ENCODE measurements at regions not wholly inside any gene's neighbourhood (a gene's known extent, or its start where the extent isn't known, plus 50 kb on each side); places are given as distances from the start of the nearest gene placed in this dataset.
A peak's percentile ranks its signal among the peaks of the same experiment; 100 is the strongest.
"Not testable (repeated sequence)": the region's sequence is repeated elsewhere in the genome, so short reads cannot be mapped to it uniquely, and the experiment has no call there.

DNA sequence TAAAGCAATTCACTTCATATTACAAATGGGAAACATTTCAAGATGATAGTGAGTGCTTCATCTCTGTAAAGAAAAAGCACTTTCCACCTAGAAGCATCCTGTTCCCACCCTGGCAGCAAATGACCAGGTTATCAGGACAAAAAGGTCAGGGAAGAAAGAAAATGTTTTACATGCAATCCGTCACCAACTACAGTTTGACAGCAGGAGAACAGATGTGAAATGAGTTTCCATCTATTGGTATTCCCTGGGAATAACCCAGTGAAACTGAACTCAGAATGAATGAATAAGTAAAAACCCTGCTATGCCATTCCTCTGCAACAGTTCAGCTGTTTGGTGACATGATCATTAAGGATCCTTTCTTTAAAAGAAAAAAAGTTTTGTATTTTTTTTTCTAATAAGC, 67.6 kb downstream of the HTR1A start:
- no peak for DNase-seq (ENCODE audit: low read depth)

DNA sequence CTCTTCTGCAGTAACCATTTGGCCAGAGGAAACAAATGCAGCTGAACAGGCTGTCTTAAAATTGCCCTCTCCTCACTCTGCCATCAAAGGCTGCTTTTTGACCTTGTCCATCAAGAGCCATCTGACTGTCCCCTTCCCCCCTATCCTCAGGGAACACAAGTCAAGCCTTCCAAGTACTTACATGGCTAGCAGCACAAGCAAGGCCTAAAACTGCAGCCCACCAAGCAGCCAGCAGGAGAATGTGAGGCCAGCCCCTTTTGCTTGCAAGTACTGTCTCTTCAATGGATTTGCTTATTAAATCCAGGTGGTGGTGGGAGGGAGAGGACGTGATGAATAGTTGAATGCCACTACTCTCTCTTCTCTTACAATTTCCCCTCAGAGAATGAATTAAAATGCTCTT, 83.5 kb downstream of the HTR1A start:
- no peak for DNase-seq (ENCODE audit: low read depth)

DNA sequence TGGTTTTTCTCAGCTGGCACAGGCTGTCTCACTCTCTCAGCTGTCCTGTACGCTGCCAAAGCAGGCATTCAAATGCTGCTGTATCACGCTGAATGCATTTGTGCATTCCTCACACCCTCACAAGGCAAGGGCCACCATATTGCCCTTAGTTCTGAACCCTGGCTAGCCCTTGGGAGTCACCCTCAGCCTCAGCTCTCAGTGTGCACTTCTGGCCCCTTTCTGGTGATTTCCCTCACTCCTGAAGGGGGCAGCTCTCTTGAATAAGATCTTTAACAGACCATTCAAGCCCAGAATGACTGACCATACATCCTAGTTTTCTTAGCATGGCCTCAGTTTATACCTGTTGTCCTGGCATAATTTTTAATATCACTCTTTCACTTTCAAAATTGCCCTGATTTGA, 84.3 kb downstream of the HTR1A start:
- no peak for DNase-seq (ENCODE audit: low read depth)

DNA sequence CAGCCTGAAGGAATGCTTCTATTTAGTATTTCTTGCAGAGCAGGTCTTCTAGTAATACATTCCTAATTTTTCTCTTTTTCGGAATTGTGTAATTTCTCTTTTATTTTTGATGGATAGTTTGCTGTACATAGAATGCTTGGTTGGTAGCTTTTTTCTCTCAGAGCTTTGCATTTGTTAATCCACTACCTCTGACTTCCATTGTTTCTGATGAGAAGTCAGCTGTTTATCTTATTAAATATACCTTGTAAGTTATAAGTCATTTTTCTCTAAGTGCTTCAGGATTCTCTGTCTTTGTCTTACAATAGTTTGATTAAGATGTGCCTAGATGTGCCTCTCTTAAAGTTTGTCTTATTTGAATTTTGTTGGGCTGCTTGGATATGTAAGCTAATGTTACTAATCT, 101.9 kb downstream of the HTR1A start:
- peak; percentile 0 for DNase-seq (ENCODE audit: low read depth)

DNA sequence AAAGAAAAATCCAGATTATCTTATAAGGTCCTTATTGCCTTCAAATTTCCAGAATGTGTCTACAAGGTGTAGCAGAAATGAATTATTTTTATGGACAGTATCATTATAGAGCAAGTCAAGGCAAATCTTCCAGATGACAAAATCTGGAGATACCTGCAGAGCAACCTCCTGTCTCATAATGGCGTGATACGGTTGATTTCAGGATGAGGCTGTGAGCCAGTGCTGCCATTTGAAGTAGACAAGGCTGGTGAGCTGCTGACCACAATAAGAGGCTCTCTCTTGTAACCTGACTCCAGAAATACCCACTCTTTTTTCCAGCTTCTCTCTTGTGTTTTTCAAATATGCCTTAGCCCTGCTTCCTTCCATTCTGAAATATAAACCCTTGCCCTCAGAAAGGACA, 108.2 kb downstream of the HTR1A start:
- DNase-seq (ENCODE audit: low read depth), result no peak

DNA sequence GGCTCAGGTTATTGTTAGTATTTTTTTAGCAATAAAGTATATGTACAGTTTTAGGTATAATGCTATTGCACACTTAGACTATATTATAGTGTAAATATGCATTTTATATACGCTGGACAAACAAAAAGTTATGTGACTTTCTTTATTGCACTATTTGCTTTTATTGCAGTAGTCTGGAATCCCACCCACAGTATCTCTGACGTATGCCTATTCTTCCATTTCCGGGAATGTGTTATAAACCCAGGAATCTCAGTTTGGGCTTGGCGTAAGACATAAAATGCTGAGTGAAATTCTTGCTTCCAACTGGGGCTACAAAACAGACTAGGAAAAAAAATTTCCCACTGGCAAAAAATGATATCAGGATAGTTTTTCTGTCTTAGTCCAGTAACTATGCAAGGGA, 119.1 kb downstream of the HTR1A start:
- no peak for DNase-seq (ENCODE audit: low read depth)

GRCh38 chr5:63837437-63837836, 124.8 kb downstream of the HTR1A start:
- DNase-seq (ENCODE audit: low read depth), result no peak

GRCh38 chr5:63831381-63831780, 130.9 kb downstream of the HTR1A start:
- no peak for DNase-seq (ENCODE audit: low read depth)

GRCh38 chr5:63825984-63826383, 136.3 kb downstream of the HTR1A start:
- no peak for DNase-seq (ENCODE audit: low read depth)

GRCh38 chr5:63823583-63823982, 138.7 kb downstream of the HTR1A start:
- no peak for DNase-seq (ENCODE audit: low read depth)

DNA sequence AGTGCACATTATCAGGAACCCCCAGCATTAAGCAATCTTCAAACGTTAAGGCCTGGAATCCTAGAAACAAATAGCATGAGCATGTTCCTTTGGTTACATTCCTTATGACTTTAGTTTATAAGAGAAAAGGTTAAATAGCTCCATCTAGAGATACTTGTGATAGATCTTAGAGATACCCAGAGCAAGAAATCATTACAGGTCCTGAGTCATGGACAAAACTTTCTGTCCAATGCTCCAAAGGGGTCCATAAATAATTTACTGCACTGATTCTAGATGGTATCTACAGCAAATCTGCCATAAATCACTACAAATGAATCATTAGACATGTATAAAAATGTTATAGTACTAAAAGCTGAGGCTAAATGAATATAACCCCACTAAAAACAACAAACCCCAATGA, 139.6 kb downstream of the HTR1A start:
- DNase-seq (ENCODE audit: low read depth), result no peak

GRCh38 chr5:63820577-63820976, 141.7 kb downstream of the HTR1A start:
- DNase-seq (ENCODE audit: low read depth), result no peak

GRCh38 chr5:63812693-63813092, 149.6 kb downstream of the HTR1A start:
- DNase-seq (ENCODE audit: low read depth), result no peak

GRCh38 chr5:63811961-63812360, 150.3 kb downstream of the HTR1A start:
- DNase-seq (ENCODE audit: low read depth), result no peak

- DNase-seq (ENCODE audit: low read depth), result no peak
Measured at GRCh38 chr5:63811286-63811685, 151.0 kb downstream of the HTR1A start.

- DNase-seq (ENCODE audit: low read depth), result no peak
Measured at GRCh38 chr5:63805151-63805550, 157.1 kb downstream of the HTR1A start.

- DNase-seq (ENCODE audit: low read depth), result no peak
Measured at GRCh38 chr5:63803165-63803564, 159.1 kb downstream of the HTR1A start.

DNA sequence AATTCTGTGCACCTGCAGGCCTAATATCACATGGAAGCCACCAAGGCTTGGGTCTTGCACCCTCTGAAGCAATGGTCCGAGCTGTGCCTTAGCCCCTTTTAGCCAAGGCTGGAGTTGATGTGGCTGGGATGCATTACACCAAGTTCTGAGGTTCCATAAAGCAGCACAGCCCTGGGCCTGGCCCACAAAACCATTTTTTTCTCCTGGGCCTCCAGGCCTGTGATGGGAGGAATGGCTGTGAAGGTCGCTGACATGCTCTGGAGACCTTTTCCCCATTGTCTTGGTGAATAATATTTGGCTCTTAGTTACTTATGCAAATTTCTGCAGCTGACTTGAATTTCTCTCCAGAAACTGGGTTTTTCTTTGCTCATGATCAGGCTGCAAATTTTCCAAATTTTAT, 167.3 kb downstream of the HTR1A start:
- no peak for DNase-seq (ENCODE audit: low read depth)

DNA sequence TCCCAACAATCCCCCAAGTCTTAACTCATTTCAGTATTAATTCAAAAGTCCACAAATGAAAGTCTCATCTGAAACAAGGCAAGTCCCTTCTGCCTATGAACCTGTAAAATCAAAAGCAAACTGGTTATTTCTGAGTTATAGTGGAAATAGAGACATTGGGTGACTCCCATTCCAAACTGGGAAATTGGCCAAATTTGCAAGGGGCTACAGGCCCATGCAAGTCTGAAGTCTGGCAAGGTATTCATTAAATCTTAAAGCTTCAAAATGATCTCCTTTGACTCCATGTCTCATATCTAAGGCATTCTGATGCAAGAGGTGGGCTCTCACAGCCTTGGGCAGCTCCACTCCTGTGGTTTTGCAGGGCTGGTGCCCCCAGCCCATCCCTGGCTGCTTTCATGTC, 167.9 kb downstream of the HTR1A start:
- DNase-seq (ENCODE audit: low read depth), result no peak

GRCh38 chr5:63774939-63775338, 187.3 kb downstream of the HTR1A start:
- DNase-seq (ENCODE audit: low read depth), result no peak

GRCh38 chr5:63768221-63768620, 194.0 kb downstream of the HTR1A start:
- DNase-seq (ENCODE audit: low read depth), result no peak

DNA sequence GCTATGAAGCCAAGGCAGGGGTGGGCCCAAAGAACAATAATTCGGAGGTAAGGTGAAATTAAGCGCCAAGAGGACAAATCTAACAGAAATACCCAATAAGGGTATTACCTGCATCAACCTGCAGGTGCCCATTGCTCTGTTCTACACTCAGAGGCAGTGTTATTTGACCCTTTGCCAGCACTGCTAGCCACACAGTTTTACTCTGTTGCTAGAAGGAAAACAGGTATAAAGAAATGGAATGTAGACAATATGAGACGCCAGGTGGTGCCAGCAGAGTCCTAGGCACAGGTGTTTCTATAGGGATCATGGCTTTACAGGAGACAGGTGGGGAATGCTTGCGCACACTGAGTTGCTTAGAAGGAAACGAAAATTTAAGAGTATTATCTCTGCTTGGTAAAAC, 201.3 kb downstream of the HTR1A start:
- no peak for DNase-seq (ENCODE audit: low read depth)

DNA sequence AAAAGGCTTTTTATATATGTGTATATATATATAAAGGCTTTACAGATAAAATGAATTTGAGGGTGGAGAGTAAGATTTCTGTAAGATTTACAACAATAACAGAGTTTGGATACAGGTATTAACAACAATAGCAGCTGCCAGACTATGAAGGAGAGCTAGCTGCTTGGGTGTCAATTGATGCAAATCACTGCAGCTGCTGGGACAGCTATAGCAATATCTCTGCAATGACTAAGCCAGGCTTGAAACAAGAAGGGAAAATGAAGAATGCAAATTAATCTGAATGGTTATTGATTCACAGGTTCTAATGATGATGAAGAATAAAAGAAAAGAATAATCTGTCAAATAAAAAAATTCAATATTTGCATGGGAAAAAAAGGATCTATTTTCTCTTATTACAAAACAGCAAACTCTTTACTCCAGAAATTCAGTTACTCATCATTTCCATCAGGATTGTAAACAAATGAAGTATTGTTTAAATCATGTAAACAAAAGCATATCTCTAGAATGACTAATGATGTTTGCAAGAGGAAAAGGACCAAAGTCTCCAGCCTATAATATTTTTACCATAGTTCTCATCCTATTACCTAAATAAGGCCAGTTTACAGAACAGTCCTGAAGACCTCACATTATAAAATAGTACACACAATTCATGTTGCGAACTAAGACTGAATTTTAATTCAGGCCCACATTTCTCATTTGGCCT, 219.0 kb downstream of the HTR1A start:
- no peak for DNase-seq (ENCODE audit: low read depth)

DNA sequence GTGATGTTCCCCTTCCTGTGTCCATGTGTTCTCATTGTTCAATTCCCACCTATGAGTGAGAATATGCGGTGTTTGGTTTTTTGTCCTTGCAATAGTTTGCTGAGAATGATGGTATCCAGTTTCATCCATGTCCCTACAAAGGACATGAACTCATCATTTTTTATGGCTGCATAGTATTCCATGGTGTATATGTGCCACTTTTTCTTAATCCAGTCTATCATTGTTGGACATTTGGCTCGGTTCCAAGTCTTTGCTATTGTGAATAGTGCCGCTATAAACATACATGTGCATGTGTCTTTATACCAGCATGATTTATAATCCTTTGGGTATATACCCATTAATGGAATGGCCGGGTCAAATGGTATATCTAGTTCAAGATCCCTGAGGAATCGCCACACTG, 229.4 kb downstream of the HTR1A start:
- DNase-seq (ENCODE audit: low read depth), result not testable (repeated sequence)

DNA sequence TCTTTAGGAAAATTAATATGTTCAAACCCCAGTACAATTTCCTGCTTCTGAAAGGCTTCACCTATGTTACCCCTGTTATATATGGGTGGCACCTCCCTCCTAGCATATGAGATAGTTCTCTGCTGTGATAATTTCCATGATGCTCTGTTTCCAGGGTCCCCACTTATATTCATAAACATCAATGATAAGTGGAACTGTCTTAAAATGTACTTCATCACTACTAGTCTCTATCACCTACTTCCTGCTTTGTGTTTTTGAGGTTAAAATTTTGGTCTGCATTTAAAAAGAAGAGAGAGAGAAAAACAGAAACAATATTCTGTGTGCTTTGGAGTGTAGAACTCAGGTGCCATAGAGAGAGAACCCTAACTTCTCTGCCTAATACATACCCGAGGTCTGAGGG, 234.7 kb downstream of the HTR1A start:
- no peak for DNase-seq (ENCODE audit: low read depth)

All from amniotic epithelial cell (primary cell).